HCT116 (cell line): ENCODE measurements at regions not wholly inside any gene's neighbourhood (a gene's known extent, or its start where the extent isn't known, plus 50 kb on each side); places are given as distances from the start of the nearest gene placed in this dataset.

Source experiments
- ATAC-seq: fragments of 200-7000 bp; cut with Tn5 transposase; 2 replicates; pipeline ENCODE4 v1.9.1; 2020; ENCODE audit warnings: mild to moderate bottlenecking, moderate library complexity
- BruUV-seq: library from RNA; stranded (reverse); fragments of 400-500 nt; replicated peaks from 2 replicates; lab custom pipeline; 2021; lab: Mats Ljungman, UMichigan
- CTCF ChIA-PET: fragments of 300-600 bp; sonication (Branson Sonifier 250); formaldehyde crosslinking; loops from one replicate; lab custom pipeline; 2021; ENCODE audit warnings: antibody characterized with exemption; lab: Charles Lee
- POLR2A ChIA-PET: fragments of 300-600, 350-600 bp; sonication (Branson Sonifier 250); formaldehyde crosslinking; loops from one replicate; lab custom pipeline; 2021; ENCODE audit warnings: antibody characterized with exemption; lab: Charles Lee
- RAD21 ChIA-PET, 2 experiments: fragments of 300-600 bp; sonication (Branson Sonifier 250); formaldehyde crosslinking; loops; one replicate each; lab custom pipeline; 2023; ENCODE audit warnings: low total read pairs in 2 of 2; ENCODE audit not compliant: uncharacterized antibody in 2 of 2, unreplicated experiment in 2 of 2, low non-redundant PET in 1 of 2; lab: Charles Lee
- DNase-seq: peaks from one replicate; pipeline ENCODE4 v3.0.0-alpha.2; 2010; ENCODE audit warnings: low read depth, low spot score
- H2AFZ ChIP-seq: fragments of 200-600 bp; shearing (Covaris generic), sonication (generic); 2 replicates; pipeline ENCODE4 v1.6.1; 2017; ENCODE audit warnings: low read depth, mixed run types, mixed read lengths, antibody characterized with exemption, low read length; ENCODE audit not compliant: poor library complexity, severe bottlenecking
- H3K27ac ChIP-seq: 2 replicates; pipeline ENCODE4 v1.5.1; 2012; ENCODE audit warnings: low read depth, low read length
- H3K27me3 ChIP-seq: fragments of 200-600 bp; sonication (generic); 2 replicates; pipeline ENCODE4 v1.6.1; 2016; ENCODE audit warnings: mixed run types, low read length, mixed read lengths; ENCODE audit not compliant: insufficient read depth
- H3K36me3 ChIP-seq, 2 experiments: fragments of 200-500 bp in 1 of 2; fragments of 200-600 bp in 1 of 2; sonication (Bioruptor generic) in 1 of 2; sonication (generic) in 1 of 2; 2 replicates each; pipeline versions ENCODE4 v1.5.1 to v1.6.1; 2014 to 2016; ENCODE audit warnings: low read length in 2 of 2, inconsistent platforms in 1 of 2, mixed read lengths in 1 of 2, mixed run types in 1 of 2; ENCODE audit not compliant: insufficient read depth in 2 of 2, control insufficient read depth in 1 of 2
- H3K4me1 ChIP-seq, 2 experiments: fragments of 200-600 bp in 1 of 2; sonication (generic) in 1 of 2; 2 replicates each; pipeline versions ENCODE4 v1.5.1 to v1.6.1; 2012 to 2017; ENCODE audit warnings: low read length in 2 of 2, inconsistent platforms in 1 of 2, mild to moderate bottlenecking in 1 of 2, mixed read lengths in 1 of 2, mixed run types in 1 of 2, moderate library complexity in 1 of 2; ENCODE audit not compliant: insufficient read depth in 2 of 2, control insufficient read depth in 1 of 2
- H3K4me2 ChIP-seq: fragments of 200-600 bp; sonication (generic); 2 replicates; pipeline ENCODE4 v1.6.1; 2017; ENCODE audit warnings: mixed run types, low read length, mixed read lengths
- H3K4me3 ChIP-seq, 2 experiments: fragments of 200-600 bp in 1 of 2; sonication (generic) in 1 of 2; replicated peaks in 1 of 2; 2 replicates each; pipeline ENCODE4 v1.5.1; 2011 to 2016; ENCODE audit warnings: low read length in 2 of 2, control low read depth in 1 of 2, low read depth in 1 of 2, mild to moderate bottlenecking in 1 of 2, mixed read lengths in 1 of 2, mixed run types in 1 of 2
- H3K79me2 ChIP-seq: fragments of 200-600 bp; sonication (generic); 2 replicates; pipeline ENCODE4 v1.6.1; 2017; ENCODE audit warnings: mild to moderate bottlenecking, mixed run types, low read length, moderate library complexity, mixed read lengths; ENCODE audit not compliant: insufficient read depth
- H3K9ac ChIP-seq: fragments of 200-600 bp; sonication (generic); 2 replicates; pipeline ENCODE4 v1.6.1; 2016; ENCODE audit warnings: low read length, mixed read lengths
- H3K9me2 ChIP-seq: fragments of 200-600 bp; sonication (generic), shearing (Covaris generic); 2 replicates; pipeline ENCODE4 v1.6.1; 2017; ENCODE audit warnings: mixed run types, mild to moderate bottlenecking, moderate library complexity; ENCODE audit not compliant: insufficient read depth
- H3K9me3 ChIP-seq, 2 experiments: fragments of 200-500 bp in 1 of 2; fragments of 200-600 bp in 1 of 2; sonication (Bioruptor generic) in 1 of 2; sonication (generic) in 1 of 2; 2 replicates each; pipeline ENCODE4 v1.6.1; 2014 to 2017; ENCODE audit warnings: low read length in 2 of 2, mixed read lengths in 2 of 2, inconsistent platforms in 1 of 2, low read depth in 1 of 2, mild to moderate bottlenecking in 1 of 2, mixed run types in 1 of 2, moderate library complexity in 1 of 2; ENCODE audit not compliant: control insufficient read depth in 1 of 2, insufficient read depth in 1 of 2
- H4K20me1 ChIP-seq: fragments of 200-600 bp; sonication (generic), shearing (Covaris generic); 2 replicates; pipeline ENCODE4 v1.6.1; 2017; ENCODE audit warnings: mixed run types, mild to moderate bottlenecking, moderate library complexity; ENCODE audit not compliant: insufficient read depth
- CBX3 ChIP-seq: IDR thresholded peaks from 2 replicates; pipeline ENCODE4 v1.6.1; 2012; ENCODE audit warnings: low read depth
- CTCF ChIP-seq, 3 experiments: fragments of 200-600 bp in 1 of 3; sonication (generic) in 1 of 3; IDR thresholded peaks in 2 of 3; conservative IDR thresholded peaks in 1 of 3; 2 replicates each; pipeline ENCODE4 v1.5.1; 2012 to 2017; ENCODE audit warnings: low read depth in 2 of 3, low read length in 2 of 3, antibody characterized with exemption in 1 of 3, borderline replicate concordance in 1 of 3, control low read depth in 1 of 3, mild to moderate bottlenecking in 1 of 3, mixed read lengths in 1 of 3, mixed run types in 1 of 3, moderate library complexity in 1 of 3; ENCODE audit not compliant: insufficient read depth in 1 of 3
- EGR1 ChIP-seq: IDR thresholded peaks from 2 replicates; pipeline ENCODE4 v1.6.1; 2012; ENCODE audit warnings: low read depth
- ELF1 ChIP-seq: IDR thresholded peaks from 2 replicates; pipeline ENCODE4 v1.6.1; 2012; ENCODE audit warnings: low read depth, borderline replicate concordance
- EZH2 ChIP-seq: fragments of 200-600 bp; sonication (generic); IDR thresholded peaks from 2 replicates; pipeline ENCODE4 v1.6.1; 2017; ENCODE audit warnings: antibody characterized with exemption, mixed run types
- EZH2phosphoT487 ChIP-seq: fragments of 200-600 bp; IDR thresholded peaks from 2 replicates; pipeline ENCODE4 v1.6.1; 2018; ENCODE audit warnings: antibody characterized with exemption, borderline replicate concordance
- MAX ChIP-seq: IDR thresholded peaks from 2 replicates; pipeline ENCODE4 v1.6.1; 2012
- RAD21 ChIP-seq: IDR thresholded peaks from 2 replicates; pipeline ENCODE4 v1.6.1; 2012; ENCODE audit warnings: low read depth, mild to moderate bottlenecking
- REST ChIP-seq: IDR thresholded peaks from 2 replicates; pipeline ENCODE4 v1.6.1; 2012; ENCODE audit warnings: low read depth
- SP1 ChIP-seq: IDR thresholded peaks from 2 replicates; pipeline ENCODE4 v1.6.1; 2012; ENCODE audit warnings: low read depth
- YY1 ChIP-seq: IDR thresholded peaks from 2 replicates; pipeline ENCODE4 v1.6.1; 2011; ENCODE audit warnings: low read length, low read depth, moderate library complexity, mild to moderate bottlenecking; ENCODE audit not compliant: insufficient replicate concordance; ENCODE audit errors: extremely low read depth
- ZBTB33 ChIP-seq: IDR thresholded peaks from 2 replicates; pipeline ENCODE4 v1.6.1; 2011; ENCODE audit warnings: mild to moderate bottlenecking, low read length, moderate library complexity; ENCODE audit not compliant: insufficient replicate concordance; ENCODE audit errors: extremely low read depth
- ZFX ChIP-seq: fragments of 450-650 bp; IDR thresholded peaks from 2 replicates; pipeline ENCODE4 v1.6.1; 2017
- intact Hi-C: fragments of 100-400 bp; cut with micrococcal nuclease; formaldehyde crosslinking; loops from 2 replicates; pipeline ENCODE4 v1.10.0; 2022

GRCh38 chr5:34459908-34460307 lies 196.2 kb upstream of the RAI14 start:
- Histone ChIP-seq H3K9ac (no peak overlapping the region), H3K9me3 (no peaks in the 10 kb centered on the region; a peak in 1 of 4 replicates), H3K4me3 (no peak overlapping the region), H3K36me3 (no peaks in the 10 kb centered on the region), H3K27ac (no peak overlapping the region), H3K4me2 (no peak overlapping the region), H3K27me3 (no peaks in the 10 kb centered on the region), H2AFZ (no peak overlapping the region), H3K9me2 (no peaks in the 10 kb centered on the region), H4K20me1 (no peaks in the 10 kb centered on the region), H3K79me2 (no peaks in the 10 kb centered on the region), H3K4me1 (no peaks in the 10 kb centered on the region)
- ChIA-PET POLR2A (no interaction called here), RAD21 (no interaction called here), CTCF (no interaction called here)
- BruUV-seq = no TSS peak
- intact Hi-C loops = loop anchor here (10.0 kb wide), 2 partner anchors 855 to 1005 kb away; no protein-coding TSS in a partner anchor
- no peak for TF ChIP-seq EZH2
- TF ChIP-seq CBX3 = no peak
- TF ChIP-seq ZFX = no peak
- no peak for TF ChIP-seq RAD21
- TF ChIP-seq ZBTB33 = no peak
- no peak for TF ChIP-seq YY1
- no peak for TF ChIP-seq ELF1
- no peak for TF ChIP-seq REST
- no peak for TF ChIP-seq EGR1
- TF ChIP-seq CTCF (IDR thresholded peaks at IDR 0.05 in 2 of 3, conservative IDR thresholded peaks at IDR 0.05 in 1 of 3; ENCODE audit: borderline replicate concordance in 1 of 3, insufficient read depth in 1 of 3, low read depth in 2 of 3, low read length in 2 of 3) = no peak
- TF ChIP-seq EZH2phosphoT487 = no peak
- TF ChIP-seq SP1 = no peak
- no peak for TF ChIP-seq MAX
- ATAC-seq (no peak), DNase-seq (no peak)
